Activated CD4-positive, alpha-beta T cell treated with anti-CD3 and anti-CD28 coated beads for 24 hours (primary cell): ENCODE measurements at regions not wholly inside any gene's neighbourhood (a gene's known extent, or its start where the extent isn't known, plus 50 kb on each side); places are given as distances from the start of the nearest gene placed in this dataset.

Experiments
- DNase-seq, 2 donors: peaks; one replicate each; pipeline ENCODE4 v3.0.0-alpha.2; 2020; ENCODE audit warnings: low read depth in 2 of 2

DNA sequence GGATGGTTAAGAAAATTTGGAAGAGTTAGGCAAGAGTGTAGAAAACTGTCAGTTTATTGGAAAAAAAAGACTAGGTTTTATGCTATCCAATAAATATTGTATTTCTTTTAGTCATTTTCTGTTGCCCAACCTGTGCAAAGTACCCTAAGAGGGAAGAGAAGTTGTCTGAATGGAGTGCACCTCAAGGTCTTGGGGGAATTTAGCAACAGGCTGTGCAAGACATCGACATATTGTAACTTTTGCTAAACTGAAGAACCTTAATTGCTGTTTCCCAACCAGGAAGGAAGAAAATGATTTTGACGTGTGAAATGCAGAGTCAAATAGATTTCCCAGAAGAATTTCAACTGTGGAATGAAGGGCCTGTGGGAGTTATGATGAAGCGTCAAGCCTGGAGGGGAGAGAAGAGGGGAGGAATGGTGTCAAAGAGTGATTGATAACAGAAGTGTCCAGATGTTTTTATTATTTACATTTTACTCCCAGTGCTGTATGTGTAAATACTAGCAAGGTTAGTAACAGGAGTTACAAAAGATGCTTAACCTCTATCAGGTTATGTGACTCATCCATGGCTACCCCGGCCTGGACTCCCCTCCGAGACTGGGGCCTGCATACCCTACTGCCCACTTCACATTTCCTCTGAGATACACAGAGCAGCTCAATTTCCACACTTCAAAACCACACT, 246.8 kb downstream of the MYLK4 start:
- DNase-seq: no peak

DNA sequence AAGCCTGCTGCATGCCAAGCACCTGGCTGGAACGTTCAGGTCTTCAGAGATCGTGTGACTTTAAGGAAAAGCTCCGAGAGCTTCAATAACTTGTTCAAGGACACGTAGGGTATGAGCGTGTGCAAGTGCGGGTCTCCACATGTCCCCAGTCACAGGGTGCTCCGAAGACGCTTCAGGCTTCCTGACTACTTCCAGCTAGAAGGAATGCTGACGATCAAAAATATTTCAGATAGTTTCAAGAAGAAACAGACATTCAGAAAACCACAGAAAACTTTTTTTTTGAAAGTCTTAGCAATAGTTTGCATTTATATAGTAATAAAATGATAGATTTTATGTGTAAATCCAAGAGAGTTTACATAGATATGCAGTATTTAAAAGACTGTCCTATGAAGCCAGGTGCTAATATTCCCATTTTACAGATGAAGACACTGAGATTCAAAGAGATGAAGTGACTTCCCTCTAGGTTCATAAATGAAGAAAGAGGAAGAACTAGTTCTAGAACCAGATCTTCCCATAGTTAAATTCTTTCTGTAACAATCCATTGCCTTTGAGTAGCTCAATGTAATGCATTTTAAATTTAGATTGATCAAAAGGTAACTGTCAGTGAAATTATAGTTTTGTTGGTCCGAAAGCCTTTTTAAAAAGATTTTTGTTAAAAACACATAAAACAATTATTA, 247.6 kb downstream of the MYLK4 start:
- DNase-seq: no peak

DNA sequence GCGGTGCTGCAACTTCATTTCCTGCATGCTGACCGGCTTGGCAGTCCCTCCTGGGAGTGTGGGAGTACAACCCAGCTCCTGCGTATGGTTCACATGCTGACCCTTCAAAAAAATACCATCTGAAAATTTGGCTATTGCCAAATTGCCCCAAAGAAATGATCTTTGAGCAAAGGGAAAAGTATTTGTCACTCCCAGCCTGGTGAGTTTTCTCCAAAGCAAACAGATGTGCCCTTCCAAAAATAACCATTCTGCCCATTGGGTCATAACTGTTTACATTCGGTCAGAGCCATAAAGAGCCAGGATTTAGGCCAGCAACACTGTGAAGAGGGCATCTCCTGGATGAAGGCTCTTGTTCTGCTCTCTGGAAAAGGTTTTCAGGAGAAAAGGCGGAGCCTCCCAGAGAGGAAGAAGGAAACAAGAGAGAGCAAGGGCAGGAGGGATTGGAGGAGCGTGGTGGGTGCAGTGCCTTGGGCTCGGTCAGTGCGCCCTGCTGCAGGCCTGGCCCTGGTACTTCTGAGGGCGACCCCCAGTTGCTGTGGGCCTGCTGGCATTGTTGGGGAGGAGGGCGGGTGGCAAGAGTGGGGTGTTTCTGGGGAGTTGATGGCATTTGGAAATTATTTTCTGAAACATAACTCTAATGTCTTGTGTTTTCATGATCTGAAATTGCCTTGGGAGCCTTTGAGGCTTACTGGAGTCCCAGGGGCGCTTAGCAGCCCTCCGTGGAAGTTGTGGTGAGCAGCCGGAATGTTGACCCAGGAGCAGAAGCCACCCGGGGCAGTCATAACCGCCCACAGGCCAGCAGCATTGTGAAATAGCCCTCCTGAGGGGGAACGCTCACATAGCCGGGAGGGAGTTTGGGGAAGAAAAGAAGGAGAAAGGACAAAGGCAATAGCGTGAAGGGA, 248.4 kb downstream of the MYLK4 start:
- no peak for DNase-seq

DNA sequence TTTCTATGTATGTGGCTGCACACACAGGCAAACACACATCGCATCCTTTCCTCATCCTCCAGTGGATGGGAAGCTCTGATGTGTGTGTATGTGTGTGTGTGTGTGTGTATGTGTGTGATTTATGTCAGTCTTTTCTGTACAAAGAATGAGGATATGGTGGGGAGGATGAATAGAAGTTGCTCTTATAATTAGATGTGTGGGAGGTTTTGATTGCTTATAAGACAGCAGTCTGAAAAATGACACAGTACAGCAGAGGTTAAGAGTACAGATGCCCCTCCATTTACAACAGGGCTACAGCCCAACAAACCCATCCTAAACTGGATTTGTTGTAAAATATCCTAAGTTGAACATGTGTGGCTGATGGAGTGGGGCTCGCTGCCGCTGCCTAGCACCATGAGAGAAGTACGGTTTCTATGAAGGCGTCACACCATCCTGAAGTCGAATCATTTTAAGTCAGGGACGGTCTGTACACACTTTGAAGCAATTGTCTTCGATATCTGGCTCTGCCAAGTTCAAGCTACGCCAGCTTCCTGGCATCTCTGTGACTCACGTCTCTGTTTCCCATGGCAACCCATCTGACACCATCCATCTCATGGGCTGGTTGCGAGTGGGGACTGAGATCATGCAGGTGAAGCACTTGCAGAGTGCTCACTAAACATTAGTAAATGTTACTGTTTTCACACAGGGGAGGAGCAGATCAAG, 252.6 kb downstream of the MYLK4 start:
- no peak for DNase-seq

DNA sequence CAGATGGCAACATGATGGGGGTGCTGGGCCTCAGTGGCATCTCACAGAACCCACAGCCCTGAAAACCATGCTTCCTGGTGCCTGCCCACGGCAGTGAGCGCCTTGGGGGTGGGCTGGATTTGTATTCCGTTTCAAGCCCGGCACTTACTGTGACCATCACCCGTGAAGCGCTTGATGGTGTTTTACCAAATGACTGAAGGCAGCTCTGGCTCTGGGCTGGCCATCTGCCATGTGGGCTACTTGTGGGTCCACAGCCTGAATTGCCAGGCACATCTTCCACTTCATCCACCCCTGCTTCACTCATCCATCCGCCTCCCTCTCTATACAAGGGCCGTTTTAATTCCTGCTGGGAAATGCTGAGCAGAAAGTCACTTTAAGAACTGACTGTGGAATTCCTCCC, 250.9 kb upstream of the GMDS start:
- no peak for DNase-seq

DNA sequence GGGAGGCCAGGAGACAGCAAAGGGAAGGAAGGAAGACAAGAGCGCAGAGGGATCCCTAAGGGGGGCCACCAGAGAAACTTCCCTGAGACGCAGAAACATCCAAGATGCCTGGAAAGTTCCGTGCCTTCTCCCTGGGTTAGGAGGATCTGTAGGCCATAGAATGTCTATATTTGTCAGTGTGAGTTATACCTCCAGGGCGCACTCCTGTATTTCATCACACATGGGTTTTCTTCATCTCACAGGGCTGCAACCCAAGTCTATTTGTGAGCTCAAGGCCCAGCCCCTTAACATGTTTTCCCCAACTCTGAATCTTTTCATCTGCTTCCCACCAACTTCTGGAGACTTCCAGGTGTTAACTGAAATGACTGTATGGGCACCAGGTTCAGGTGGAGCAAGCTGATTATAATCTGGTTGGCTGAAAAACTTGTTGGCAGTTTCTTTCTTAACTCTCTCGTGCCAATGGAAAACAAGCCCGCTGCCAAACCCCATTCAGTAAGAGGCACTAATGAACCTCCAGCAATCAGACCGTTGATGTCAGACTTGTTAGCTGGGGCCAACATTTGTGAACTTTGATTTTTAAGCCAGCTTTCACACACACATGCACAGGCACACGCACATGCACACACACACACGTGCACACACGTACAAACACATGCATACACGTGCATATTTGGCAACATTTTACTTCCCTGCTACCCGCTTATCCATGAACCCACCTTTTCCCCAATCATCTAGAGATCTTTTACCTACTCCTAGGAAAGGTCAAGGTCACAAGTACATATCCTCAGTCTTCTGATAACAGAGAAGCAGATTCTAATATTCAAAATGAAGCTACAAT, 247.5 kb upstream of the GMDS start:
- no peak for DNase-seq

DNA sequence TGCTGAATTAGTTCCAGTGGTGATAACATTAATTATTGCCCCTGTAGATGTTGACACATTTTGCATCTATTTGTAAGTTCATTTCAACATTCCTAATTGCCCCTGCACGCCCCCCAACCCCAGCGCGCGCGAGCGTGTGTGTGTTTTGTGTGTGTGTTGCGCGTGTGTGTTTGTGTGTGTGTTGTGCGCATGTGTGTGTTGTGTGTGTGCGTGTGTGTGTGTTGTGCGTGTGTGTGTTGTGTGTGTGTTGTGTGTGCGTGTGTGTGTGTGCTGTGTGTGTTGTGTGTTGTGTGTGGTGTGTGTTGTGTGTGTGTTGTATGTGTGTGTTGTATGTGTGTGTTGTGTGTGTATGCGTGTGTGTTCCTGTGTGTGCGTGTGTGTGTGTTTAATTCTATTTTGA, 245.7 kb upstream of the GMDS start:
- no peak for DNase-seq

DNA sequence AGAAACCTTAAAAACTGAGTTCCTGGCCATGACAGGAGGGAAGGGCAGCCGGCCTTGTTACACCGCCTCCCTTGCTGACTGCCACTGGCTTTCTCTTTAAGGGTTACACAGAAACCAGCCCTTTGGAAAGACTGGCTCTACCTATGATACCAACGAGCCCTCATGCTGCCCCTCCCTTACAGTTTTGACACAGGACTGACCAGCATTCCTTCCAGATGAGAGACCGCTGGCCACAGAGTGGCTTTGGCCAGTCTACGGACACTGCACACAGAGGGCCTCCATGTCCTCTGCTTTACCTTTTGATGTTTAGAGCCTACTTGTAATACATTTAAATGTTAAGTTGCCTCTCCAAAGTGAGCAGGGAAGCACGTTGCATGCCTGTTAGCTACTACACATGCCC, 243.2 kb upstream of the GMDS start:
- no peak for DNase-seq

DNA sequence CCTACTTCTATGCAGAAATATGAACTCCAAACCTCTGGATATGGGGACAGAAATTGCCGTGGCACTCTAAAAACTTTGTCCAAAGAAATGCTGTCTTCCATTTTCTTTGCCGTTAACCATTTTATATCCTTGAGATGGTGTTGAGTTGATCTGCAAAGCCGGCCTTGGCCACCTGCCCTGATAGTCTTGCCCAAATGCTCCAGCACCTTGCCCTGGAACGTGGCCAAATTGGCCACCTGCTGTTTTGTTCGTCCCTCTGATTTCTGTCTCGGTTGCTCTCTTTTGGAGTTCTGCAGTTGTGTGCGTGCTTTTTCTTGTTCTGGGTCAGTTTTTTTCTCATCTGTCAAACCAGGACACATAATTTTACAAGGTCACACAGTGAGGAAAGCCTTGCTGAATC, 239.7 kb upstream of the GMDS start:
- no peak for DNase-seq

DNA sequence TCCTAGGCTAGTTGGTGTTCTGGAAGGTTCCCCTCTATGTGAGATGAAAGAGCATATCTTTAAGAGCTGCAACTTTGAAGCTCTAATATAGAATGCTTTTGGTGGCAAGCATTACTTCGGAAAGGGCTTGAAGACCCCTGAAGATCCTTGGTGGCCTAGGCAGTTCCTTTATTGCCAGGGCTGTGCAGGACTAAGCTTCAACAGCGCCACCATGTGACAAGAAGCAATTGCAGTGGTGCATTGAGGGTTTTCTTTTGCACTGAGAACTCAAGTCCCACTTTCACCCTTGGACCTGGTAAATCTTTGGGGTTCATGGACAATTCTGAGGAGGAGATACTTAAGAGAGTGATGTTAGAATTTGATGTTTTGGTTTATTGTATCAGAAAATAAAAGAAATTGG, 237.4 kb upstream of the GMDS start:
- no peak for DNase-seq

DNA sequence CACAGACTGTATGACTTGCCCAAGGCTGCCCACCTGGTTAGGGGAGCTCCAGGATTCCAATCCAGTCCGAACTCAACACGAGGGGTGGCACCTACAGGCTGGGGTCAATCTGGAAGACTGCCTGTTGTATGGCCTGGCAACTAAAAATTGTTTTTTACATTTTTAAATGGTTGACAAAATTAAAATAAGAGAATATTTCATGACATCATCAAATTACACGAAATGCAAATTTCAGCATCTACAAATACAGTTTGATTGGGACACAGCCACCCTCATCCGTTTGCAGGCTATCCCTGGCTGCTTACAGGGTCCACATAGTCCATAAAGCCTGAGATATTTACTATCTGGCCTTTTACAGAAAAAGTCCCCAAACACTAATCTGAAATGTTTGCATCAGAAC, 235.9 kb upstream of the GMDS start:
- no peak for DNase-seq

DNA sequence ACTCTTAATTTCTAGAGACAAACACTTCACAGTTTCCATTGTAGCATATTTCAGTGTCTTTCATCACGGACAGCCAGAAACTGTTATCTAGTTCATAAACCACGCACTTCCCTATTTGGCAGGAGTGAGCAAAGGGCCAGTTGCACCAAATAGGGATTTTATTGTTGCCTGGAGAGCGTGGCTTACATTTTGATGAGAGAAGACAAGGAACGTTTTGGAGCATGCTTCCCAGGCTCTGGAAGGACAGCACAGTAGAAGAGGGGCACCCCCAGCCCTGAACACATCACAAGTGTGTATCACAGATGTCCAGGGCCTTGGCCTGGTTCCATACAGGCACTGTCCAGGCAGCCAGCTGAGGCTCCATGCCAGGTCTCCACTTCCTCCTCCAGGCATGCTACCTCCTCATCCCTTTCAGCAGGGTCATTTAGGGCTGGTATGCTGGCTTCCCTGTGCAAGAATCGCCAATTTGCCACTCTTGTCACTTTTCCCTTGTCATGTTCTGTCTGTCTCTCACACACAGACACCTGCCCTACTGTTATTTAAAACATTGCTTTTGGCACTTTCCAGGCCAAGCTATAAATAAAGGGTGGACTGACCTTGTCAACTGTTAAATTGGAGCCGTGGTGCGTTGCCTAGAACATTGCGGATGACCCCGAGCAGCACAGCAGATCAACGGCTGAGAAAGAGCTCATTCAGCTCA, 235.0 kb upstream of the GMDS start:
- DNase-seq: no peak

DNA sequence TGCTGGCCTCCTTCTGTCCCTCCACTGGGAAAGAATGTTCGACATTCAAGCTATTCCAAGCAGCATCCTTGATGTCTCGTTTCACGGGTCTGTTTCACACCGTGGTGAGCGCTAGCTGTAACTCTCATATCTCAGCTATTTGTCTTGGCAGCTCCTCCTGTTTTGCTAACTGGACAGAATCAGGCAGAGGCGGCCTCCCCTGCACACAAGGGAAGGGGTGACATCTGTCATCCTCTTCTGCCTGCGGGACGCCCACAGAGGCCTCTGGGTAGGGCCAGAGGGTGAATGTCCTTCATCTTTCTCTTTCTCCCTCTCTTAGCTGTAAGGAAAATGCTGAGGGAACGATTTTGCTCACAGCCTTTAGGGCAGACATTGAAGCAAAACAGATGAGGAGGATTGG, 232.8 kb upstream of the GMDS start:
- no peak for DNase-seq

DNA sequence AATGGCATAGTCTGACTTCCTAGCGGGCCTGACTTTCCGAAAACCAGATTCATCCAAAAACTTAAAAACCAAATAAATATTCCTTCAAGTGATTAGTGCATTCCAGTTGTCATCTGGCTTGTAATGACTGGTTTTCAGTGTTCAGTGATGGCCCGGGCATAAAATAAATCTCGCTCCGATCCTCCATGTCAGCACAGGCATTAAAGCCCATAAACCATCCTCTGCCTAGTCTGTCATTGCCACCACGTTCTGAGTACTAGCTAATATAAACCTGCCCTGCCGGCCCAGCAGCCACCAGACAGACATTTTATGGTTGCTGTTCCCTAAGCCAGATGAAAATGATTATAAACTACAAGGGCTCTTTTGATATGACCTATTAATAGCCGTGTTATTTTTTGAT, 232.3 kb upstream of the GMDS start:
- no peak for DNase-seq

DNA sequence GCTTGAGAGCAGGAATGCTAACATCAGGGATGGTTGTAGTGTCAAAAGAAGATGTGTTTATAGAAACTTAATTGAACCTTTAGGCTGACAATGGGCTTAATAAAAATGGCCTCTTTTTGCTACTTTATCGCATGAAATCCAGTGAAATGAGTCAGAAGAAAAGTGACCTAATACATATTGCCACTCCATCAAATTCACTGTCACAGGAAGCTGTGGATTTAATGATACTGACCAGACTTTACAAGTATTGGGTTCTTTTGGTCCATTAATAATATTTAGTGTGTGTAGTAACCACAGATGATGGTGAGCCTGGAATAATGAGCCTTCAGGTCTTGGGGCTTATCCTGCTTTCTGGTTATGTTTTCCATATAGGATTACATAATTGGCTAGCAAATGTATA, 231.8 kb upstream of the GMDS start:
- DNase-seq: no peak

DNA sequence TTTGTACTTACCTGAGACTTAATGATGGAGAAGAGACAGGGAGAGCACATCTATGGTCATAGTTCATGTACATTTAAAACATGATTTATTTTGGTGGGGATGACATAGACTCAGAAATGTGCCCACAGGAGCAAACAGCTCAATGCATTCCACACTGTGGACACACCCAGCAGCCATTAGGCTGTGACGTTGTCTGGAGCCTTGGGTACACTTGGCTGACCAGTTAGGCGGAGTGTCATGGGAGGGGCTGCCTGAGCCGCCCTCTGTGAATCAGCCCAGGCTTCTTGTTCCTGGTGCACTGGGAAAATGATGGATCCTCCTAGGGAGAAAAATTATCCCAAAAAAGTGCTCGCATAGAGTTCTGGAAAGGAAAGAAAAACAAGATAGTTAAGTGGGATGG, 231.0 kb upstream of the GMDS start:
- DNase-seq: no peak

DNA sequence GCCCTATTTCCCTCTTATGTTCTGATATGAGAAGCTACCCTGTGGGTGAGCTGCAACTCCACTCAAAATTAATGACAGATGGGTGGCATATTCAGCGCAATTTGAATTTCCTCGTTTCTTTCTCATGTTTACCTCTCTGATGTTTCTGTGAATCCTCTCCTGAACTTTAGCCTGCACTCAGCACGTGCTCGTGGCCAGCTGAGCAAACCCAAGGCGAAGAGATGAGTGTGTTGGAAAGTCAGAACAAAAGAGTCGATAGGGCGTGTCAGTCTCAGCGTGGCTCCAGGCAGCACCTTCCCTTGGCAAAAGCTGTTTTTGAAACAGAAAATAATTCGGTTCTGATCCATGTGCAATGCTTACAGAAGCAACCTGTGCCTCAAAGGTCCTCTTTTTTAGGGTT, 226.1 kb upstream of the GMDS start:
- no peak for DNase-seq

DNA sequence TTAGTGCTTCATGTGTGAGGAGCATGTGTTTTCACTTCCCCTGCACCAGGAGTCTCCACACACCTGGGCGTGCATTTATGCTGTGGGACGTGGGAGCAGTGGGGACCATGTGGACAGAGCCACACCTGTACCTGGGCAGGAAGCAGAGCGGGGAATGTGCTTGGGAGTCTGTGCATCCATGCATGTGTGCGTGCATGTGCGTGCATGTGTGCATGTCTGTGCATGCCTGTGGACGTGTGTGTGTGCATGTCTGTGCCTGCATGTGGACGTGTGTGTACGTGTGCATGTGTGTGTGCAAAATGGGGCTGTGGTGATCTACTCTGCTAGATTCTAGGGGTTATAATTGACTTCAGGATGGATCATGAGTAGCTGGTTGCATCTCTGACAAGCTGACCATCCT, 224.0 kb upstream of the GMDS start:
- DNase-seq: no peak

DNA sequence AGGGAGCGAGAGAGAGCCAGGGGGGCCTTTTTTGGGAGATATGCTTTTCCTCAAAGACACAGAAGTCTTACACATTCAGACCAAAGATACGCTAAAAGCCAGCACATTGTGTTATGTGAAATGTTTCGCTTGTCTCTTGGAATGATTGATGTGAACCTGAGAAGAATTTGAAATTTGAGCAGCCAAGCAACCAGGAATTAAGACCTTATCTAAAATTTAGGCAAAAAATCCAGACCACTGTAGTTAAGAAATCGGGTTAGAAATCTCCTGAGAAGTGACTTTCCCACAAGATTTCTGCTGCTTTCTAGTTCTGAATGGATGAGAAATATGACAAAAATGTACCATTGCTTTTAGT, 223.2 kb upstream of the GMDS start:
- no peak for DNase-seq

DNA sequence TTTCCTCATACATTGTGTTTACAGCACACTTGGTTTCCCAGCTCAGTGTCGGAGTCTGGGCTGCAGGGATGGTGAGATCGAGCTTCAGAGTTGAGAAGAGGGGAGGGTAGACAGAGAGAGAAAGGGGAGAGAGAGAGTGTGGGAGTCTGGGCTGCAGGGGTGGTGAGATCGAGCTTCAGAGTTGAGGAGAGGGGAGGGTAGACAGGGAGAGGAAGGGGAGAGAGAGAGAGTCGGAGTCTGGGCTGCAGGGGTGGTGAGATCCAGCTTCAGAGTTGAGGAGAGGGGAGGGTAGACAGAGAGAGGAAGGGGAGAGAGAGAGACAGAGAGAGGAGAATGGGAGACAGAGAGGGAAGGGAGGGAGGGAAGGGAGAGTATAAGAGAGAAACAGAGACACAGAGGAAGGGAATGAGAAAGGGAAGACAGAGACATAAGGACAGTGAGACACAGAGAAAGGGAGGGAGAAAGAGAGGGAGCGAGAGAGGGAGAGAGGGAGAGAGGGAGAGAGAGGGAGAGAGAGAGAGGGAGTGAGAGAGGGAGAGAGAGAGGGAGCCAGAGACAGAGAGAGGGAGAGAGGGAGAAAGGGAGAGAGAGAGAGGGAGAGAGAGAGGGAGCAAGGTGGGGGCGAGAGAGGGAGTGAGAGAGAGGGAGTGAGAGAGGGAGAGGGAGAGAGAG, 222.7 kb upstream of the GMDS start:
- DNase-seq: no peak
